PC-9 (cell line): ENCODE measurements at regions not wholly inside any gene's neighbourhood (a gene's known extent, or its start where the extent isn't known, plus 50 kb on each side); places are given as distances from the start of the nearest gene placed in this dataset.

Experiments
- EZH2 ChIP-seq: fragments of 200-600 bp; sonication (generic); IDR thresholded peaks from 2 replicates; pipeline ENCODE4 v1.8.0; 2017; ENCODE audit warnings: antibody characterized with exemption, low read depth
- TF ChIP-seq, protein P1 (sequence below): fragments of 200-600 bp; sonication (generic); conservative IDR thresholded peaks from 2 replicates; pipeline ENCODE4 v1.6.1; 2017; ENCODE audit warnings: mixed run types, antibody characterized with exemption, mild to moderate bottlenecking, moderate library complexity

DNA sequence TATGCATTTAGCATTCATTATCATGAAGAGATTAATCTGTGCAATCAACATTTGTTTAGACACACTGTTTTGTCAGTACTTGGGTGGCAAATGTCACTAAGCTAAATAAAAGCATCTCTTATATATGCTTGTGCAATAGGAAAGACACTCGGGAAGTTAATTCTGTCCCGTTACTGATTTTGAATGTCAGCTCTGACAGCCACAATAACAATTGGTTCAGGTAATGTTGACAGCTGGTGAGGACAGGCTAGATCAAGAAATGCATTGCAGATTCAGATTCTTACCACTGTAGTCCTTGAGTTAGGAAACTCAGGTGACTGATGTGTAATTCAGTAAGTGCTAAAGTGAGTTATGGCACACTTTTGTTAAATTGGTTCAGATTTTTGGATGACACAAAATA, 523.8 kb upstream of the FAT3 start:
- no peak for TF ChIP-seq EZH2
- TF ChIP-seq, protein P1, sequence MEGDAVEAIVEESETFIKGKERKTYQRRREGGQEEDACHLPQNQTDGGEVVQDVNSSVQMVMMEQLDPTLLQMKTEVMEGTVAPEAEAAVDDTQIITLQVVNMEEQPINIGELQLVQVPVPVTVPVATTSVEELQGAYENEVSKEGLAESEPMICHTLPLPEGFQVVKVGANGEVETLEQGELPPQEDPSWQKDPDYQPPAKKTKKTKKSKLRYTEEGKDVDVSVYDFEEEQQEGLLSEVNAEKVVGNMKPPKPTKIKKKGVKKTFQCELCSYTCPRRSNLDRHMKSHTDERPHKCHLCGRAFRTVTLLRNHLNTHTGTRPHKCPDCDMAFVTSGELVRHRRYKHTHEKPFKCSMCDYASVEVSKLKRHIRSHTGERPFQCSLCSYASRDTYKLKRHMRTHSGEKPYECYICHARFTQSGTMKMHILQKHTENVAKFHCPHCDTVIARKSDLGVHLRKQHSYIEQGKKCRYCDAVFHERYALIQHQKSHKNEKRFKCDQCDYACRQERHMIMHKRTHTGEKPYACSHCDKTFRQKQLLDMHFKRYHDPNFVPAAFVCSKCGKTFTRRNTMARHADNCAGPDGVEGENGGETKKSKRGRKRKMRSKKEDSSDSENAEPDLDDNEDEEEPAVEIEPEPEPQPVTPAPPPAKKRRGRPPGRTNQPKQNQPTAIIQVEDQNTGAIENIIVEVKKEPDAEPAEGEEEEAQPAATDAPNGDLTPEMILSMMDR, result no peak
